ENCODE measurements at regions not wholly inside any gene's neighbourhood (a gene's known extent, or its start where the extent isn't known, plus 50 kb on each side); places are given as distances from the start of the nearest gene placed in this dataset.
"Not testable (repeated sequence)": the region's sequence is repeated elsewhere in the genome, so short reads cannot be mapped to it uniquely, and the experiment has no call there.

DNA sequence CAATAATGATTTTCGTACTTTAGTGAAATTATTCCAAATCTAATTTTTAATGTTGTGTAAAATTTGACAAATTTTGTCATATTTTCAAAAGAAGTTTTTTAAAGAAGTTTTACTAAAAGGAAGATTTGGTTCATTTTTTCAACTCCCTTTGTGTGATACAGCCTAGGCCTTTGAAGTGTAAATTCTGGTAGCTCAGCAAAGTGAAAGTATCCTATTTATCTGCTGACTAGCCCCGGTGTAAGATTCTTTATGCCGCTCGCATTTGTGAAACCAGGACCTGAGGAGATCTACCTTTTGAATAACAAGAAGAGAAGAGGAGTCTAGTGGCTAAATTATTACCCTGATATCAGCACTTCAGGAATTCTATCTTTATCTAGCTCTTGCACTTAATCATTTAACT, 177.4 kb downstream of the JRKL start:
- TF ChIP-seq, protein P1, sequence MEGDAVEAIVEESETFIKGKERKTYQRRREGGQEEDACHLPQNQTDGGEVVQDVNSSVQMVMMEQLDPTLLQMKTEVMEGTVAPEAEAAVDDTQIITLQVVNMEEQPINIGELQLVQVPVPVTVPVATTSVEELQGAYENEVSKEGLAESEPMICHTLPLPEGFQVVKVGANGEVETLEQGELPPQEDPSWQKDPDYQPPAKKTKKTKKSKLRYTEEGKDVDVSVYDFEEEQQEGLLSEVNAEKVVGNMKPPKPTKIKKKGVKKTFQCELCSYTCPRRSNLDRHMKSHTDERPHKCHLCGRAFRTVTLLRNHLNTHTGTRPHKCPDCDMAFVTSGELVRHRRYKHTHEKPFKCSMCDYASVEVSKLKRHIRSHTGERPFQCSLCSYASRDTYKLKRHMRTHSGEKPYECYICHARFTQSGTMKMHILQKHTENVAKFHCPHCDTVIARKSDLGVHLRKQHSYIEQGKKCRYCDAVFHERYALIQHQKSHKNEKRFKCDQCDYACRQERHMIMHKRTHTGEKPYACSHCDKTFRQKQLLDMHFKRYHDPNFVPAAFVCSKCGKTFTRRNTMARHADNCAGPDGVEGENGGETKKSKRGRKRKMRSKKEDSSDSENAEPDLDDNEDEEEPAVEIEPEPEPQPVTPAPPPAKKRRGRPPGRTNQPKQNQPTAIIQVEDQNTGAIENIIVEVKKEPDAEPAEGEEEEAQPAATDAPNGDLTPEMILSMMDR (IDR thresholded peaks at IDR 0.05; ENCODE audit: control insufficient read depth, extremely low read depth, insufficient read depth) = no peak
- H3K4me3 ChIP-seq (ENCODE audit: low read depth, low read length) = no peak overlapping the region
- DNase-seq (ENCODE audit: low read depth) = no peak

DNA sequence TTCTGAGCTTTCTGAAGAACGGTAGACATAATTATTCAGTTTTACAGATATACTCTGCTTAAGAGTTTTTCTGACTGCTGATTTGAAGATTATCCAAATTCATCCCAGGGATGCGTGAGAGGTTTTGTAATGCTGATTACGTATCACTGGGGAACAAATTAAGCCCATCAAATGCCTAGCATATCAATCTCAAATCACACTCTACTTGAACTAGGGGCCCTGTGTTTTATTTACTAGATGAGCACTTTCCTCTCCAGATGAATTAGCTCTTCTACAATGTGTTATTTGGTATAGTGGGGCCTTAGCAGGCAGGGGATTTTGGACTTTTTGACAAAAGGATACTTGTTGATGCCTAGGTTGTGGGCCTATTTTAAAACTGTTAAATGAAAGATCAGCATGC, 177.9 kb downstream of the JRKL start:
- no peak for DNase-seq (ENCODE audit: low read depth)
- TF ChIP-seq, protein P1 (IDR thresholded peaks at IDR 0.05; ENCODE audit: control insufficient read depth, extremely low read depth, insufficient read depth) = no peak
- no peak overlapping the region for H3K4me3 ChIP-seq (ENCODE audit: low read depth, low read length)

DNA sequence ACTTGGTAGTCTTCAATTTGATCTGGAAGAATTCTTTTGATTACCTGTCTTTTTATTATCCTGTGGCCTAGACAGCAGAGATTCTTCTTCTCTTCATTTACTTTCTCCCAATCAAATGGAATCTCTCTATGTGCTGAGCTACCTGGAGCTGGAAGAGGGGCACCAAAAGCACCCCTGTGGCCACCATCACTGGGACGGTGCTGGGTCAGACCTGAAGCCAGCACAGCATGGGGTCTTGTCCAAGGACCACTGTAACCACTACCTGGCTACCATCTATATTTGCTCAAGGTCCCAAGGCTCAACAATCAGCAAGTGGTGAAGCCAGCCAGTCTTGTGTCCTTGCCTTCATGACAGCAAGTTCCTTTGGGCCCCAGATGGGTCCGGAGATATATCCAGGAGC, 186.6 kb downstream of the JRKL start:
- TF ChIP-seq, protein P1 (IDR thresholded peaks at IDR 0.05; ENCODE audit: control insufficient read depth, extremely low read depth, insufficient read depth) = no peak
- H3K4me3 ChIP-seq (ENCODE audit: low read depth, low read length) = no peak overlapping the region
- DNase-seq (ENCODE audit: low read depth) = no peak

- TF ChIP-seq, protein P1 (IDR thresholded peaks at IDR 0.05; ENCODE audit: control insufficient read depth, extremely low read depth, insufficient read depth) = no peak
- H3K4me3 ChIP-seq (ENCODE audit: low read depth, low read length) = no peak overlapping the region
- no peak for DNase-seq (ENCODE audit: low read depth)
Measured at GRCh38 chr11:96578379-96578778, 188.6 kb downstream of the JRKL start.

DNA sequence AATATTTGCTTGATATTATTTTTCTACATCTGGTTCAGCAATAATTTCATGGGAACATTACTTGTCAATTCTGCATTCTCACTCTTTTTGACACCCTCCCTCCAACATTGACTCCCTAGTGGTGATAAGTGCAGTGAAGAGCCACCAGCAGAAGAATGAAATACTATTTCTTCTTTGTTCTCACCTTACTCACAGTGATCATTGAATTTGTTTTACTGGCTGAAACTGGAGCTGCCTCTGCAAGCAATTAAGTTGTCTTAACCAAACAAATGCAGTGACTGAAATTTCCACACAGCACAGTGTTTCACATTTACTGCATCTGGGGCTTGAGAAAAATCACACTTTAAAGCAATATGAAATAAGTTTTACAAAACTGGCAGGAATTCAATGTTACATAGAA, 189.8 kb downstream of the JRKL start:
- no peak overlapping the region for H3K4me3 ChIP-seq (ENCODE audit: low read depth, low read length)
- TF ChIP-seq, protein P1 (IDR thresholded peaks at IDR 0.05; ENCODE audit: control insufficient read depth, extremely low read depth, insufficient read depth) = no peak

DNA sequence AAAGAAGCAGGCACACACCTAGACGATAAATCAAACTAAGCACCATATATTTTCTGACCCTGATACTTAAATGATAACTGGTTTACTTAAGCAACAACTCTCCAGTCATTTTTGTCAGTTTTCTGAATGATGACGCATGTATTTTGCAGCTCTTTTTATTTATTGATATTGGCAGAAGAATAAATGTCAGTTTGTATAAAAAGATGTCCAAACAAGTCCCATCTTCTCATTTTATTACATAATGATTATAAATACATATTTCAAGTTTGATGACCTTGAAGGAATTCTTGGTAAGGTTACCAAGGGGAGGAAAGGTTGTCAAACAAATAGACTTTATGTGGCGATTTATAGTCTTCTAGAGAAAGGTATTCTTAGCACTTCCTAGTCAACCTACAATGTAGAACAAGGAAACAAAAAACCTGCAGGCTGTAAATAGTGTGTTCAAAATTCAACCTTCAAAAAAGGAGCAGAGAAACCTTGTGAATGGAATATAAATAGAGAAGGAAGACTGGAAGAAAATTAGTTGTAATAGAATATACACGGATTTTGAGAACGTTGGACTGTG, 190.7 kb downstream of the JRKL start:
- TF ChIP-seq, protein P1 (IDR thresholded peaks at IDR 0.05; ENCODE audit: control insufficient read depth, extremely low read depth, insufficient read depth) = no peak
- no peak overlapping the region for H3K4me3 ChIP-seq (ENCODE audit: low read depth, low read length)
- DNase-seq (ENCODE audit: low read depth) = peak; percentile 74

More for the DNA sequence above, 189.8 kb downstream of the JRKL start:
- peak; percentile 47 for DNase-seq (ENCODE audit: low read depth)

DNA sequence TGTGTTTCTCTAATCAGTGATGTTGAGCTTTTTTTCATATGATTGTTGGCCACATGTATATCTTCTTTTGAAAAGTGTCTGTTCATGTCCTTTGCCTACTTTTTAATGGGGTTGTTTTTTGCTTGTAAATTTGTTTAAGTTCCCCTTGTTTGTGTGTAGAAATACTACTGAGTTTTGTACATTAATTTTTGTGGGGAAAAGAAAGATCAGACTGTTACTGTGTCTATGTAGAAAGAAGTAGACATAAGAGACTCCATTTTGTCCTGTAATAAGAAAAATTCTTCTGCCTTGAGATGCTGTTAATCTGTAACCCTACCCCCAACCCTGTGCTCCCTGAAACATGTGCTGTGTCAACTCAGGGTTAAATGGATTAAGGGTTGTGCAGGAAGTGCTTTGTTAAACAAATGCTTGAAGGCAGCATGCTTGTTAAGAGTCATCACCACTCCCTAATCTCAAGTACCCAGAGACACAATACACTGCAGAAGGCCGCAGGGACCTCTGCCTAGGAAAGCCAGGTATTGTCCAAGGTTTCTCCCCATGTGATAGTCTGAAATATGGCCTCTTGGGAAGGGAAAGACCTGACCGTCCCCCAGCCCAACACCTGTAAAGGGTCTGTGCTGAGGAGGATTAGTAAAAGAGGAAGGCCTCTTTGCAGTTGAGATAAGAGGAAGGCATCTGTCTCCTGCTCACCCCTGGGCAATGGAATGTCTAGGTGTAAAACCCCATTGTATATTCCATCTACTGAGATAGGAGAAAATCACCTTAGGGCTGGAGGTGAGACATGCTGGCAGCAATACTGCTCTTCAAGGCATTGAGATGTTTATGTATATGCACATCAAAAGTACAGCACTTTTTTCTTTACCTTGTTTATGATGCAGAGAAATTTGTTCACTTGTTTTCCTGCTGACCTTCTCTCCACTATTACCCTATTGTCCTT, 196.4 kb downstream of the JRKL start:
- DNase-seq (ENCODE audit: low read depth); H3K4me3 ChIP-seq (ENCODE audit: low read depth, low read length): not testable (repeated sequence)

DNA sequence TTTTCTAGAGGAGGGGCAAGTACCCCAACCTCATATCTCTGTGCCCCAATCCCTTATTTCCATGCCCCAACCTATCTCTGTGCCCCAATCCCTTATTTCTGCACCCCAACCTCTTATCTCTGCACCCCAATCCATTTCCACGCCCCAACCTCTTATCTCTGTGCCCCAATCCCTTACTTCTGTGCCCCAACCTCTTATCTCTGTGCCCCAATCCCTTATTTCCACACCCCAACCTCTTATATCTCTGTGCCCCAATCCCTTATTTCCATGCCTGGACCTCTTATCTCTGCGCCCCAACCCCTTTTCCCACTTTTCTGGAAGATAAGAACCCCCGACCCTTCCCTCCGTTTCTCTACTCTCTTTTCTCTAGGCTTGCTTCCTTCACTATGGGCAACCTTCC, 199.0 kb downstream of the JRKL start:
- H3K4me3 ChIP-seq (ENCODE audit: low read depth, low read length); DNase-seq (ENCODE audit: low read depth): not testable (repeated sequence)
